H1 (cell line): ENCODE measurements at regions not wholly inside any gene's neighbourhood (a gene's known extent, or its start where the extent isn't known, plus 50 kb on each side); places are given as distances from the start of the nearest gene placed in this dataset.

ENCODE experiments used
- CTCF ChIA-PET: fragments of 300-600 bp; sonication (Branson Sonifier 250); formaldehyde crosslinking; loops from one replicate; lab custom pipeline; 2021; ENCODE audit not compliant: partially characterized antibody; lab: Charles Lee
- POLR2A ChIA-PET: fragments of 300-600 bp; sonication (Branson Sonifier 250); formaldehyde crosslinking; loops from one replicate; lab custom pipeline; 2021; ENCODE audit warnings: inconsistent platforms; ENCODE audit not compliant: partially characterized antibody; lab: Charles Lee
- DNase-seq, 2 experiments: peaks; one replicate each; pipeline versions ENCODE4 v3.0.0 to v3.0.0-alpha.2; 2010 to 2022; ENCODE audit warnings: low spot score in 2 of 2, low read depth in 1 of 2, mixed read lengths in 1 of 2
- FAIRE-seq: peaks from 2 replicates; lab custom pipeline; 2011; peaks lifted over from hg19 to GRCh38; lab: Jason Lieb, UNC
- H2AFZ ChIP-seq: 2 replicates; pipeline ENCODE4 v1.8.1; 2012; ENCODE audit warnings: low read length, inconsistent platforms
- H2AK5ac ChIP-seq: 2 replicates; pipeline ENCODE4 v1.6.1; 2013; ENCODE audit warnings: low read depth, low read length
- H2BK120ac ChIP-seq: replicated peaks from 2 replicates; pipeline ENCODE3; 2013; ENCODE audit warnings: low read depth, low read length, inconsistent platforms
- H2BK12ac ChIP-seq: 2 replicates; pipeline ENCODE4 v1.6.1; 2013; ENCODE audit warnings: low read depth, low read length
- H2BK15ac ChIP-seq: 2 replicates; pipeline ENCODE4 v1.6.1; 2013; ENCODE audit warnings: low read length
- H2BK20ac ChIP-seq: 2 replicates; pipeline ENCODE4 v1.6.1; 2013; ENCODE audit warnings: low read length
- H2BK5ac ChIP-seq: 2 replicates; pipeline ENCODE4 v1.6.1; 2013; ENCODE audit warnings: low read depth, low read length
- H3K14ac ChIP-seq: 2 replicates; pipeline ENCODE4 v1.6.1; 2013; ENCODE audit warnings: inconsistent platforms; ENCODE audit not compliant: insufficient read length
- H3K18ac ChIP-seq: 2 replicates; pipeline ENCODE4 v1.6.1; 2013; ENCODE audit warnings: low read length; ENCODE audit errors: extremely low read depth
- H3K23ac ChIP-seq: 2 replicates; pipeline ENCODE4 v1.6.1; 2013; ENCODE audit warnings: inconsistent platforms; ENCODE audit not compliant: insufficient read length
- H3K23me2 ChIP-seq: 2 replicates; pipeline ENCODE4 v1.6.1; 2013; ENCODE audit warnings: low read depth, low read length
- H3K27ac ChIP-seq: 2 replicates; pipeline ENCODE4 v1.6.1; 2011; ENCODE audit warnings: low read depth, low read length, inconsistent platforms
- H3K27me3 ChIP-seq, 4 experiments: replicated peaks in 1 of 4; 1 replicate in 1 of 4; 2 replicates in 3 of 4; pipeline versions ENCODE4 v1.6.1 to v1.8.1; 2011 to 2013; ENCODE audit warnings: low read length in 3 of 4, mild to moderate bottlenecking in 3 of 4, inconsistent platforms in 2 of 4, mixed read lengths in 2 of 4, moderate library complexity in 1 of 4; ENCODE audit not compliant: control insufficient read depth in 3 of 4, insufficient read depth in 3 of 4; ENCODE audit errors: extremely low read depth in 1 of 4
- H3K36me3 ChIP-seq, 4 experiments: 2 replicates each; pipeline versions ENCODE4 v1.6.1 to v1.8.1; 2011 to 2013; ENCODE audit warnings: mild to moderate bottlenecking in 4 of 4, low read length in 3 of 4, moderate library complexity in 2 of 4, control low read depth in 1 of 4, inconsistent platforms in 1 of 4; ENCODE audit not compliant: insufficient read depth in 4 of 4, control insufficient read depth in 2 of 4
- H3K4ac ChIP-seq: replicated peaks from 2 replicates; pipeline ENCODE3; 2013; ENCODE audit warnings: low read length, low read depth, mixed read lengths, inconsistent platforms; ENCODE audit not compliant: insufficient read length
- H3K4me1 ChIP-seq, 4 experiments: replicated peaks in 1 of 4; 1 replicate in 1 of 4; 2 replicates in 3 of 4; pipeline versions ENCODE4 v1.6.1 to v1.8.1; 2011 to 2013; ENCODE audit warnings: low read length in 3 of 4, inconsistent platforms in 2 of 4, mixed read lengths in 1 of 4; ENCODE audit not compliant: insufficient read depth in 4 of 4, control insufficient read depth in 3 of 4
- H3K4me2 ChIP-seq, 2 experiments: 2 replicates each; pipeline versions ENCODE4 v1.6.1 to v1.8.1; 2011 to 2013; ENCODE audit warnings: low read depth in 2 of 2, low read length in 2 of 2, control low read depth in 1 of 2, inconsistent platforms in 1 of 2, mild to moderate bottlenecking in 1 of 2; ENCODE audit not compliant: insufficient read depth in 1 of 2
- H3K4me3 ChIP-seq, 4 experiments: fragments of 200-600, 300-600 bp in 1 of 4; sonication (generic), shearing (Covaris generic), sonication (Bioruptor Twin) in 1 of 4; 2 replicates each; pipeline versions ENCODE4 v1.5.1 to v1.8.1; 2011 to 2016; ENCODE audit warnings: low read length in 4 of 4, low read depth in 3 of 4, control low read depth in 2 of 4, inconsistent platforms in 2 of 4, mild to moderate bottlenecking in 2 of 4, mixed read lengths in 1 of 4, moderate library complexity in 1 of 4; ENCODE audit not compliant: insufficient read depth in 2 of 4; ENCODE audit errors: extremely low read depth in 1 of 4
- H3K56ac ChIP-seq: replicated peaks from 2 replicates; pipeline ENCODE3; 2013; ENCODE audit warnings: low read depth, mild to moderate bottlenecking, mixed read lengths, low read length, inconsistent platforms; ENCODE audit not compliant: insufficient read length
- H3K79me1 ChIP-seq: 2 replicates; pipeline ENCODE4 v1.6.1; 2013; ENCODE audit warnings: low read depth, low read length, control low read depth
- H3K79me2 ChIP-seq, 2 experiments: 2 replicates each; pipeline versions ENCODE4 v1.6.1 to v1.8.1; 2012 to 2013; ENCODE audit warnings: low read length in 2 of 2, mild to moderate bottlenecking in 2 of 2, inconsistent platforms in 1 of 2; ENCODE audit not compliant: insufficient read depth in 2 of 2, control insufficient read depth in 1 of 2
- H3K9ac ChIP-seq, 4 experiments: replicated peaks in 1 of 4; 1 replicate in 1 of 4; 2 replicates in 3 of 4; pipeline versions ENCODE4 v1.6.1 to v1.8.1; 2011 to 2013; ENCODE audit warnings: low read depth in 3 of 4, low read length in 3 of 4, control low read depth in 2 of 4, mild to moderate bottlenecking in 2 of 4, moderate library complexity in 2 of 4, inconsistent platforms in 1 of 4; ENCODE audit errors: extremely low read depth in 1 of 4
- H3K9me3 ChIP-seq, 2 experiments: 2 replicates each; pipeline versions ENCODE4 v1.6.1 to v1.8.1; 2012 to 2013; ENCODE audit warnings: mild to moderate bottlenecking in 2 of 2, moderate library complexity in 2 of 2, control low read depth in 1 of 2, inconsistent platforms in 1 of 2, low read depth in 1 of 2, low read length in 1 of 2, mixed read lengths in 1 of 2; ENCODE audit not compliant: insufficient read depth in 2 of 2
- H4K20me1 ChIP-seq, 2 experiments: replicated peaks in 1 of 2; 2 replicates each; pipeline versions ENCODE3 to v1.8.1; 2011 to 2013; ENCODE audit warnings: inconsistent platforms in 2 of 2, low read length in 2 of 2, mild to moderate bottlenecking in 1 of 2; ENCODE audit not compliant: insufficient read depth in 2 of 2, control insufficient read depth in 1 of 2
- H4K5ac ChIP-seq: 2 replicates; pipeline ENCODE4 v1.6.1; 2013; ENCODE audit warnings: low read length, low read depth, mixed read lengths, inconsistent platforms; ENCODE audit not compliant: insufficient read length
- H4K8ac ChIP-seq: 2 replicates; pipeline ENCODE4 v1.8.0; 2013; ENCODE audit warnings: mild to moderate bottlenecking, moderate library complexity, low read length, inconsistent platforms; ENCODE audit not compliant: insufficient read depth; ENCODE audit errors: extremely low read depth
- H4K91ac ChIP-seq: replicated peaks from 2 replicates; pipeline ENCODE3; 2013; ENCODE audit warnings: low read length, mixed read lengths, inconsistent platforms; ENCODE audit not compliant: insufficient read length
- BRCA1 ChIP-seq: IDR thresholded peaks from 2 replicates; pipeline ENCODE4 v1.6.1; 2012; ENCODE audit warnings: low read depth, low read length, improper control_type of control experiment
- GABPA ChIP-seq: IDR thresholded peaks from 2 replicates; pipeline ENCODE4 v1.6.1; 2011; ENCODE audit warnings: mild to moderate bottlenecking, low read length, moderate library complexity, borderline replicate concordance; ENCODE audit not compliant: insufficient read depth
- HDAC6 ChIP-seq: IDR thresholded peaks from one replicate; pipeline ENCODE4 v1.7.1; 2012; ENCODE audit warnings: low read depth, mild to moderate bottlenecking, inconsistent platforms, low read length, moderate library complexity
- POU5F1 ChIP-seq: IDR thresholded peaks from 2 replicates; pipeline ENCODE4 v1.6.1; 2011; ENCODE audit warnings: low read depth, mild to moderate bottlenecking, low read length, moderate library complexity
- SP1 ChIP-seq: IDR thresholded peaks from 2 replicates; pipeline ENCODE4 v1.6.1; 2011; ENCODE audit warnings: low read depth, low read length
- YY1 ChIP-seq: IDR thresholded peaks from 2 replicates; pipeline ENCODE4 v1.6.1; 2011; ENCODE audit warnings: low read depth, mild to moderate bottlenecking, low read length
- WGBS, 2 experiments: shearing (Covaris generic) in 1 of 2; methylation state at CpG; one replicate each; pipeline versions ENCODE4 v1.1.6 to v1.1.7; 2013 to 2015; ENCODE audit warnings: low lambda C conversion rate in 2 of 2, mixed read lengths in 2 of 2, inconsistent platforms in 1 of 2, low coverage in 1 of 2, missing lambda C conversion rate in 1 of 2; ENCODE audit not compliant: insufficient replicate concordance in 2 of 2, insufficient coverage in 1 of 2, insufficient read length in 1 of 2; ENCODE audit errors: extremely low coverage in 1 of 2, missing lambda C conversion rate in 1 of 2; 5-methylcytosine and 5-hydroxymethylcytosine counted together
- TF ChIP-seq, protein P1 (sequence below), 3 experiments: IDR thresholded peaks; 1 replicate in 2 of 3; 2 replicates in 1 of 3; pipeline versions ENCODE4 v1.5.1 to v1.6.1; 2011; ENCODE audit warnings: low read length in 3 of 3, mild to moderate bottlenecking in 3 of 3, inconsistent platforms in 2 of 3, low read depth in 1 of 3, moderate library complexity in 1 of 3; ENCODE audit not compliant: insufficient read depth in 1 of 3; ENCODE audit errors: control extremely low read depth in 1 of 3

DNA sequence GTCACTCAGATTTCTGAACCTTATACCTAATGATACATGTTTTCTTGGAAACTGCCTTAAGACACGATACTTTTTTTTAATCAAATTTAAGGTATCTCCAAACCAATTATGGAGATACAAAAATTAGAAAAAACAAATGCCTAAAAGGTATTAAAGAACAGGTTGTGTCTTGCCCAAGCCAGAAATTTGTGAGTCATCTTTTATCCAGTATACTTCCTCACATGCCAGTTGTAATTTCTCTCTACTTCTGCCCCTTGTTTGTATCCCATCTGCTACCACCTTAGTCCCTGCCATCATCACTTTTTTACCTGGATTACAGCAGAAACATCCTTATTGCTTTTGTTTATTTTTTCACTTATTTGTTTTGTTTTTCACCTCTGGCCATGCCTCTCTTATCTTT, 571.2 kb upstream of the DAB2 start:
- Histone ChIP-seq H3K4me1 (no peaks in the 10 kb centered on the region), H2AK5ac (no peak overlapping the region), H3K18ac (no peak overlapping the region), H3K4me3 (no peak overlapping the region), H3K9me3 (no peaks in the 10 kb centered on the region), H3K4ac (no peak overlapping the region), H3K79me1 (no peaks in the 10 kb centered on the region), H3K56ac (no peak overlapping the region), H2BK120ac (no peak overlapping the region), H3K27me3 (no peaks in the 10 kb centered on the region), H4K20me1 (no peaks in the 10 kb centered on the region), H3K9ac (no peak overlapping the region), H3K36me3 (no peaks in the 10 kb centered on the region), H4K91ac (no peak overlapping the region), H3K23me2 (no peaks in the 10 kb centered on the region), H3K14ac (no peak overlapping the region), H2BK20ac (no peak overlapping the region), H2AFZ (no peak overlapping the region), H3K4me2 (no peak overlapping the region), H2BK15ac (no peak overlapping the region), H3K27ac (no peak overlapping the region), H4K5ac (no peak overlapping the region), H2BK5ac (no peak overlapping the region), H3K23ac (no peak overlapping the region), H3K79me2 (no peaks in the 10 kb centered on the region), H2BK12ac (no peak overlapping the region), H4K8ac (no peak overlapping the region)
- 88% methylated on average over 1 of the region's 1 CpG; no CpG with 5 or more reads in 1 of the 2 experiments for WGBS, 2 experiments
- POLR2A ChIA-PET: no interaction called here
- CTCF ChIA-PET: no interaction called here
- DNase-seq (no peak), FAIRE-seq (no peak)
- TF ChIP-seq, protein P1, sequence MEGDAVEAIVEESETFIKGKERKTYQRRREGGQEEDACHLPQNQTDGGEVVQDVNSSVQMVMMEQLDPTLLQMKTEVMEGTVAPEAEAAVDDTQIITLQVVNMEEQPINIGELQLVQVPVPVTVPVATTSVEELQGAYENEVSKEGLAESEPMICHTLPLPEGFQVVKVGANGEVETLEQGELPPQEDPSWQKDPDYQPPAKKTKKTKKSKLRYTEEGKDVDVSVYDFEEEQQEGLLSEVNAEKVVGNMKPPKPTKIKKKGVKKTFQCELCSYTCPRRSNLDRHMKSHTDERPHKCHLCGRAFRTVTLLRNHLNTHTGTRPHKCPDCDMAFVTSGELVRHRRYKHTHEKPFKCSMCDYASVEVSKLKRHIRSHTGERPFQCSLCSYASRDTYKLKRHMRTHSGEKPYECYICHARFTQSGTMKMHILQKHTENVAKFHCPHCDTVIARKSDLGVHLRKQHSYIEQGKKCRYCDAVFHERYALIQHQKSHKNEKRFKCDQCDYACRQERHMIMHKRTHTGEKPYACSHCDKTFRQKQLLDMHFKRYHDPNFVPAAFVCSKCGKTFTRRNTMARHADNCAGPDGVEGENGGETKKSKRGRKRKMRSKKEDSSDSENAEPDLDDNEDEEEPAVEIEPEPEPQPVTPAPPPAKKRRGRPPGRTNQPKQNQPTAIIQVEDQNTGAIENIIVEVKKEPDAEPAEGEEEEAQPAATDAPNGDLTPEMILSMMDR (IDR thresholded peaks at IDR 0.05; ENCODE audit: control extremely low read depth in 1 of 3, insufficient read depth in 1 of 3, low read depth in 1 of 3, low read length in 3 of 3): no peak
- no peak for TF ChIP-seq GABPA
- no peak for TF ChIP-seq YY1
- no peak for TF ChIP-seq BRCA1
- no peak for TF ChIP-seq POU5F1
- no peak for TF ChIP-seq SP1
- TF ChIP-seq HDAC6: no peak
